ENCODE measurements at regions not wholly inside any gene's neighbourhood (a gene's known extent, or its start where the extent isn't known, plus 50 kb on each side); places are given as distances from the start of the nearest gene placed in this dataset.
"Not testable (repeated sequence)": the region's sequence is repeated elsewhere in the genome, so short reads cannot be mapped to it uniquely, and the experiment has no call there.

DNA sequence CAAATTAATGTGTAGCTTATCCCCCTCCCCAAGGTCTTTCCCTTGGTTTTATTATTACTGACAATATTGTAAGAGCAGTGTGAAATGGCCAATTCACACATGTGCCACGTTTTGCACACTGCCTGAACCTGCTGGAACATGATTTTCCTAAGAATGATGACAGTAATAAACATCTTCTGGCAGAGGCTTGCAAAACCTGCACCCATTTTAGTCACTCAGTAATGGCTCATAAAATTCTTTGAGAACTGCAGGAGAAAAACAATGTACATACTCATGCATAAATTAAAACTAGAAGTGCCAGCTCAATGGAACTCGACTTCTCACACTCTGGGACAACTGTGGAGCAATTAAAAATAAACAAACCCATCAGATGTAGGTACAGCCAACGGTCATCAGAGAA lies 96.8 kb upstream of the POMZP3 start:
- H3K27ac ChIP-seq (ENCODE audit: insufficient read depth, low read depth, low read length); dilution Hi-C loops (cut with MboI; ENCODE audit: extremely low pct_ligation_motif_present, low sequenced_read_pairs); H3K9me1 ChIP-seq (replicated peaks; ENCODE audit: control insufficient read depth, extremely low read depth, insufficient read depth, low read length); CTCF ChIA-PET; H4K20me1 ChIP-seq (replicated peaks; ENCODE audit: control insufficient read depth, extremely low read depth, insufficient read depth, low read length); H3K27me3 ChIP-seq (ENCODE audit: control insufficient read depth in 2 of 2, insufficient read depth in 2 of 2, low read length in 2 of 2); H3K36me3 ChIP-seq (ENCODE audit: control insufficient read depth in 2 of 2, extremely low read depth in 1 of 2, insufficient read depth in 2 of 2, low read length in 2 of 2); H2AFZ ChIP-seq (ENCODE audit: low read depth, low read length); intact Hi-C loops (cut with micrococcal nuclease); H3K9ac ChIP-seq (replicated peaks; ENCODE audit: extremely low read depth, insufficient read depth, low read length); H3K79me2 ChIP-seq (ENCODE audit: control insufficient read depth, insufficient read depth, low read length); H3K4me1 ChIP-seq (ENCODE audit: control insufficient read depth, extremely low read depth, insufficient read depth, low read length); DNase-seq (ENCODE audit: low read depth, low spot score); FAIRE-seq; POLR2A ChIA-PET; BruUV-seq (replicated peaks); H3K9me3 ChIP-seq (replicated peaks; ENCODE audit: control insufficient read depth, insufficient read depth, low read length); H3K4me2 ChIP-seq (ENCODE audit: insufficient read depth, low read length); H3K4me3 ChIP-seq (replicated peaks in 1 of 3; ENCODE audit: insufficient read depth in 1 of 3, low read depth in 1 of 3, low read length in 3 of 3): not testable (repeated sequence)

DNA sequence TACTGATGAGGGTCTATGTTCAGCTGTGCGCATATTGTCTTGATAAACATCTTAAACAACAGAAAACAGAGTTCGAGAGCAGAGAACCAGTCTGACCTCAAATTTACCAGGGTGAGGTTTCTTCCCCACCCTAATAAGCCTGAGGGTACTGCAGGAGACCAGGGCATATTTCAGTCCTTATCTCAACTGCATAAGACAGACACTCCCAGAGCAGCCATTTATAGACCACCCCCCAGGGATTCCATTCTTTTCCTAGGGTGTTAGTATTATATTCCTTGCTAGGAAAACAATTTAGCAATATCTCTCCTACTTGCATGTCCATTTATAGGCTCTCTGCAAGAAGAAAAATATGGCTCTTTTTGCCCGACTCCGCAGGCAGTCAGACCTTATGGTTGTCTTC lies 89.5 kb upstream of the POMZP3 start:
- H4K20me1 ChIP-seq (replicated peaks; ENCODE audit: control insufficient read depth, extremely low read depth, insufficient read depth, low read length); H2AFZ ChIP-seq (ENCODE audit: low read depth, low read length); H3K9me3 ChIP-seq (replicated peaks; ENCODE audit: control insufficient read depth, insufficient read depth, low read length); H3K79me2 ChIP-seq (ENCODE audit: control insufficient read depth, insufficient read depth, low read length); H3K9ac ChIP-seq (replicated peaks; ENCODE audit: extremely low read depth, insufficient read depth, low read length); H3K27ac ChIP-seq (ENCODE audit: insufficient read depth, low read depth, low read length); H3K4me2 ChIP-seq (ENCODE audit: insufficient read depth, low read length); CTCF ChIA-PET; dilution Hi-C loops (cut with MboI; ENCODE audit: extremely low pct_ligation_motif_present, low sequenced_read_pairs); H3K4me3 ChIP-seq (replicated peaks in 1 of 3; ENCODE audit: insufficient read depth in 1 of 3, low read depth in 1 of 3, low read length in 3 of 3); DNase-seq (ENCODE audit: low read depth, low spot score); BruUV-seq (replicated peaks); intact Hi-C loops (cut with micrococcal nuclease); H3K27me3 ChIP-seq (ENCODE audit: control insufficient read depth in 2 of 2, insufficient read depth in 2 of 2, low read length in 2 of 2); POLR2A ChIA-PET; H3K9me1 ChIP-seq (replicated peaks; ENCODE audit: control insufficient read depth, extremely low read depth, insufficient read depth, low read length); FAIRE-seq; H3K4me1 ChIP-seq (ENCODE audit: control insufficient read depth, extremely low read depth, insufficient read depth, low read length); H3K36me3 ChIP-seq (ENCODE audit: control insufficient read depth in 2 of 2, extremely low read depth in 1 of 2, insufficient read depth in 2 of 2, low read length in 2 of 2): not testable (repeated sequence)

DNA sequence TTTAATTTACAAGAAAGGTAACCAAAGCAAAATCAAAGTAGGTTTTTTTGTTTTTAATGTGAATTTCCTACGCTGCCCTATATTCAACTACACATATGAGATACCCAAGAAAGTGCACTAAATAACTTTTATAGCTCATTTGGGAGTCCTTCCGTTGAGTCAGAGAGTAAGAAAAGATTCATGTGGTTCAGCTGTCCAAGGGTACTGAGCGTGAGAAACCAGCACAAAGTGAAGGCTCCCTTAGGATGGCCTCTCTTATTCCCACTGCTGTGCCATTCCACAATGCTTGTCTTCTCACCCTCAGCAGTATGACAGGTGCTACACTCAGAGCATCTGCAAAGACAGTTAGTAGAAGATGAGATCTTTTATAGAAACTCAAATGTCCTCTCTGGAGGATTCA lies 85.8 kb upstream of the POMZP3 start:
- dilution Hi-C loops (cut with MboI; ENCODE audit: extremely low pct_ligation_motif_present, low sequenced_read_pairs); H3K27ac ChIP-seq (ENCODE audit: insufficient read depth, low read depth, low read length); H3K36me3 ChIP-seq (ENCODE audit: control insufficient read depth in 2 of 2, extremely low read depth in 1 of 2, insufficient read depth in 2 of 2, low read length in 2 of 2); H3K4me1 ChIP-seq (ENCODE audit: control insufficient read depth, extremely low read depth, insufficient read depth, low read length); DNase-seq (ENCODE audit: low read depth, low spot score); H4K20me1 ChIP-seq (replicated peaks; ENCODE audit: control insufficient read depth, extremely low read depth, insufficient read depth, low read length); CTCF ChIA-PET; H3K79me2 ChIP-seq (ENCODE audit: control insufficient read depth, insufficient read depth, low read length); H3K9me3 ChIP-seq (replicated peaks; ENCODE audit: control insufficient read depth, insufficient read depth, low read length); BruUV-seq (replicated peaks); FAIRE-seq; H3K9ac ChIP-seq (replicated peaks; ENCODE audit: extremely low read depth, insufficient read depth, low read length); POLR2A ChIA-PET; intact Hi-C loops (cut with micrococcal nuclease); H3K27me3 ChIP-seq (ENCODE audit: control insufficient read depth in 2 of 2, insufficient read depth in 2 of 2, low read length in 2 of 2); H3K4me3 ChIP-seq (replicated peaks in 1 of 3; ENCODE audit: insufficient read depth in 1 of 3, low read depth in 1 of 3, low read length in 3 of 3); H3K9me1 ChIP-seq (replicated peaks; ENCODE audit: control insufficient read depth, extremely low read depth, insufficient read depth, low read length); H3K4me2 ChIP-seq (ENCODE audit: insufficient read depth, low read length); H2AFZ ChIP-seq (ENCODE audit: low read depth, low read length): not testable (repeated sequence)

DNA sequence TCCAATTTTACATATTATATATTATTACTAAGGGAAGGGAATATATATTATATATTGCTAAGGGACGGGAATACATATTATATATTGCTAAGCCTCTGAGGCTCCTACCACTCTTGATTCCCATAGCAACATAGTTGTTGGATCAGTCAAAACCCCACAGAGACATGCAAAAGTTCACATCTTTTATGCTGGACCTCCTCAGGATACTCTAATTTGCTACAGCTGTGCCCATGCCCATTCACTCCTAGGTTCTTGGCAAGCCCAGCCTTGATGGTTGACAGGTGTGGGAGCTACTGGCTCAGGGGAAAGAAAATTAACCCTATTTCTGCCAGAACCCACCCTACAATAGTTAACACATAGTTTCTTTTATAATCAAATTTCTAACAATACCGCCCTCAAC lies 84.6 kb upstream of the POMZP3 start:
- CTCF ChIA-PET; intact Hi-C loops (cut with micrococcal nuclease): not testable (repeated sequence)

More for the DNA sequence above, 84.6 kb upstream of the POMZP3 start:
- POLR2A ChIA-PET; H3K9ac ChIP-seq (replicated peaks; ENCODE audit: extremely low read depth, insufficient read depth, low read length); H3K4me2 ChIP-seq (ENCODE audit: insufficient read depth, low read length); dilution Hi-C loops (cut with MboI; ENCODE audit: extremely low pct_ligation_motif_present, low sequenced_read_pairs); BruUV-seq (replicated peaks); H4K20me1 ChIP-seq (replicated peaks; ENCODE audit: control insufficient read depth, extremely low read depth, insufficient read depth, low read length); DNase-seq (ENCODE audit: low read depth, low spot score); H3K79me2 ChIP-seq (ENCODE audit: control insufficient read depth, insufficient read depth, low read length); H3K36me3 ChIP-seq (ENCODE audit: control insufficient read depth in 2 of 2, extremely low read depth in 1 of 2, insufficient read depth in 2 of 2, low read length in 2 of 2); H3K9me1 ChIP-seq (replicated peaks; ENCODE audit: control insufficient read depth, extremely low read depth, insufficient read depth, low read length); H2AFZ ChIP-seq (ENCODE audit: low read depth, low read length); H3K4me1 ChIP-seq (ENCODE audit: control insufficient read depth, extremely low read depth, insufficient read depth, low read length); H3K27ac ChIP-seq (ENCODE audit: insufficient read depth, low read depth, low read length); H3K4me3 ChIP-seq (replicated peaks in 1 of 3; ENCODE audit: insufficient read depth in 1 of 3, low read depth in 1 of 3, low read length in 3 of 3); H3K9me3 ChIP-seq (replicated peaks; ENCODE audit: control insufficient read depth, insufficient read depth, low read length); H3K27me3 ChIP-seq (ENCODE audit: control insufficient read depth in 2 of 2, insufficient read depth in 2 of 2, low read length in 2 of 2); FAIRE-seq: not testable (repeated sequence)

Data from endothelial cell of umbilical vein (primary cell).